GDM1 (cell line): ENCODE measurements at regions not wholly inside any gene's neighbourhood (a gene's known extent, or its start where the extent isn't known, plus 50 kb on each side); places are given as distances from the start of the nearest gene placed in this dataset.
"Not testable (repeated sequence)": the region's sequence is repeated elsewhere in the genome, so short reads cannot be mapped to it uniquely, and the experiment has no call there.

Experiments
- DNase-seq: peaks from one replicate; lab custom pipeline; 2025; lab: John Stamatoyannopoulos, UW

DNA sequence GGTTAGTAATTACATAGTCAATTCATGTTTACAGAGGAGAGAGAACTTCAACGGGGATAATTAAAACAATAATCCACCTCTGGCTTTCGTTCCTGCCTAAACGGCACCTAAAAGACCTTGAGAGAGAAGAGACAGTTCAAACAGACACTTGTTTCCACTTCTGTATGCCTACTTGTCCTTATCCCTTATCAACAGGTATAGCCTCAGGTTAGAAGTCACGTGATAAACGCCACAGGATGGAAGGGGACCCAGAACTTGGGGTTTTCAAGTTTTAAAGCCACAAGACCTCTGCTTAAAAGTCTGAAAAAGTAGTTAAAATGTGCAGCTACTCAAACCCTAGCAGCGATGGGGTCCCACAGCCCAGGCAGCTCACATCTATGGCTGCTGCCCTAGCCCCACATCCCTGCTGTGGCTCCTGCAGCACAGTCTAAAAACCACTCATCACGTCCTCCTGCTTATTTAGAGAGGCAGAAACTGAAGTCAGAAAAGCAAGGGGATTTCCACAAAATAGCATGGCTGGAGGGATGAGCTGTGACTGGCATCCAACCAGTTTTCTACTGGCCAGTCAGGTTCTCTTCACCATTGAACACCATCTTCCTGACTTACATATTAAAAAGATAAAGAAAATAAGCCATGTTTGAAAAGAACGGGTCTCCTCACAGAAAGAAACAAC is 51.2 kb upstream of the SEC16B start:
- DNase-seq, result no peak

DNA sequence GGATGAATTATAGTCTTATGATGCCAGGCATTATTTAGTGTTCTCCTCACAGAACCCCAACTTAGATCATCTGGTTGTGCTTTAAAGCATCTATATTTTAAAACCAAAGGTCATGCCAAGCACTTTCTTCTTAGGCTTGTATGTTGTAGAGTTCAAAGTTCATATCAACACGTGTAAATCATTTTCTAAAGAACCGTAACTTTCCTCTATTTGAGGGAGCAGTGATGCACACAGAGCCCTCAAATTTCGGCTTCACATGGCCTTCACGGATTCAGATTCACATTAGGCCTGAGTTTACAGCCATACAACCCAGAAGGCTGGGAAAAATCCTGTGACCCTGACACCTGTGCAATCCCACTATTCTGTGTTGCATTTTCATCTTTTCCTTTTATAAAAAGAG is 52.1 kb upstream of the SEC16B start:
- DNase-seq, result no peak

DNA sequence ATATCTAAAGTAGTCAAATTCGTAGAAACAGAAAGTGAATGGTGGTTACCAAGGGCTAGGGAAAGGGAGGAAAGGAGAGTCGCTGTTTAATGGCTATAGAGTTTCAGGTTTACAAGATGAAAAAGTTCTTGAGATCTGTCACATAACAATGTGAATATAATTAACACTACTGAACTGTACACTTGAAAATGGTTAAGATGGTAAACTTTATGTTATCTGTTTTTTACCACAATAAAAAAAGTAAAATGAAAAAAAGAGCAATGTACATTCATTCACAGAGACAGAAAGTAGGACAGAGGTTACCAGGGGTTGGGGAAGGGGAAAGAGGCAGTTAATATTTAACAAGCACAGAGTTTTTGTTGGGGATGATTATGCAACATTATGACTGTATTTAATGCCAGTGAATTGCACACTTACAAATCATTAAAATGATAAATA is 53.3 kb upstream of the SEC16B start:
- no peak for DNase-seq

DNA sequence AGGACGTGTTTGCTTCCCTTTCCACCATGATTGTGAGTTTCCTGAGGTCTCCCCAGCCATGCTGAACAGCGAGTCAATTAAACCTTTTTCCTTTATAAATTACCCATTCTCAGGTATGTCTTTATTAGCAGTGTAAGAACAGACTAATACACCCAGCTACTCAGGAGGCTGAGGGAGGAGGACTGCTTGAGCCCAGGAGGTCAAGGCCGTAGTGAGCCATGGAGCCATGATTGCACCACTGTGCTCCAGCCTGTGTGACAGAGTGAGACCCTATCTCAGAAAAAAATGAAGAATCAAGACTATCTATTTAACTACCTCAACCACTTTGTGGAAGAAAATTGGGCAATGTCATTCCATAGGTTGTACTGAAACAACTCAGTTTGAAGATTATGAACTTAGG is 54.6 kb upstream of the SEC16B start:
- DNase-seq, result no peak

DNA sequence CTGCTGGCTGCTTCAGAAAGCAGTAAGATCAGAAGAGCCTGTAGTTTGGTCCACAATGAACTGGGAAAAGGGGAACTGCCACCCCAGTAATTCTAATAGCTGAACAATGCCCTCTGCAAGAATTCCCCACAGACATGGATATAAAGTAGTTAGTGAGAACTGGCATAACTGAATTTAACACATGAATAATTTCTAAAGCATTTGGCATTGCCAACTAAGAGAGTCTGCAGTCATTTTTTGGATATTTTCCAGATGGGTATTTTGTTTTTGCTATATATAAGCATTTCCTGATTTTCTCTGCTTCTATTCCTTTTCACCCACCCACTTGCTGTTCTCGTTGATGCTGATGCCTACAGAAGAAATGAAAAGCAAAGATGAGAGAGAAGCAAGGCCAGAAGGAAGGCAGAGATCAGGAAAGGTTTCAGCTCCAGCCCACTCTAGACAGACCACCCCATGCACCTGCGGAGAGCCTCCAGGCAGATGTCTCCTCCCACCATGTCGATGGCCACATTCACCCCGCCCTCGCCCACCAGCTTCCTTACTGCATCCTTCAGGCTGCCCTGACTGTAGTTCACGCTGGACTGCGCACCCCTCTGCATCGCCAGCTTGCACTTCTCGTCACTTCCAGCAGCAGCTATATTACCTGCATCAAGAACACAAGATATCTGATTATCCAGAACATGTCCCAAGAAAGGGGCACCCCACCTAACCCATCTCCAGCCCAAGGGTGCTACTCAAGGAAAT is 55.9 kb upstream of the SEC16B start:
- DNase-seq, result no peak

DNA sequence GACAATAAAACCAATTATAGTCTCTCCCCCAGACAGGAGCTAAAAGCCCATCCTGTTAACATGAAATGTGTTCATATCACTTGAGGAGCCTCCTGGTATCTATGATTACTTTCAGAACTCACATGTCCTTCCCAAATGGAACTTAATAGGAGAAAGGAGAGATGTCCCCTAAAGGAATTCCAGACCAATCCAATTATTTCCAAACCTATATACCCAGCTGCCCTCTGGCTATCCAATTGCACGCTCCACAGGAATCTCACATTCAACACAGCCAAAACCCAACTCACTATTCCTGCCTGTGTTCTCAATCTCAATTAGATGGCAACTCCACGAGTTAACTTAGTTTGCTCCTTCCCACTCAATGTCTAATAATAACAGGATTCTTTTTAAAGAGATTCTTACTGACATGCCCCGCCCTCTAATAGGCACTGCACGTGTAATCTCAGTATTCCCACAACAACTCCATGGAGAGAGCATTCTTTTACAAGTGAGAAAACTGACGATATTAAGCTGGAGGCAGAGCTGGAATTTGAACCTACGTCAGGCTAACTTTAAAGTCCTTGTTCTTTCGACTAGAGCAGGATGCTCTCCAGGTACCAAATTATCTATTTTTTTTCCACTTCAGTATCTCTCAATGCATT is 59.1 kb upstream of the SEC16B start:
- DNase-seq, result no peak

DNA sequence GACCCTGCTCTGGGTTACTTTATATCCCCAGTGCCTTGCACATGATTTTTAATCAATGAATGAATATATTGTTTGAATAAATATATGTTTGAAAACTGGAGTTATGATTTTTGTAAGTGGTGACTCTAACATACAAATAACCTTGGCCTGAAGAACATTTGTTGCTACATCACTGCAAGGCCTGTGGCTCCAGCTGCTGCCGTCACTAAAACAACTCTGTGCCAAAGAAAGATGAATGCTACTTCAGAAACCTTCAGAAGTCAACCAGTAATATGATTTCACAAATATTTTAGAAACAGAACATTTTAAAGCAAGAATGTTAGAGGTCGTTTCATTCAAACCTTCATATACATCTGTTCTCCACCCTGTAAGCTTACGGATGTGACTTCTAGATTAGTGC is 60.6 kb upstream of the SEC16B start:
- DNase-seq, result no peak

DNA sequence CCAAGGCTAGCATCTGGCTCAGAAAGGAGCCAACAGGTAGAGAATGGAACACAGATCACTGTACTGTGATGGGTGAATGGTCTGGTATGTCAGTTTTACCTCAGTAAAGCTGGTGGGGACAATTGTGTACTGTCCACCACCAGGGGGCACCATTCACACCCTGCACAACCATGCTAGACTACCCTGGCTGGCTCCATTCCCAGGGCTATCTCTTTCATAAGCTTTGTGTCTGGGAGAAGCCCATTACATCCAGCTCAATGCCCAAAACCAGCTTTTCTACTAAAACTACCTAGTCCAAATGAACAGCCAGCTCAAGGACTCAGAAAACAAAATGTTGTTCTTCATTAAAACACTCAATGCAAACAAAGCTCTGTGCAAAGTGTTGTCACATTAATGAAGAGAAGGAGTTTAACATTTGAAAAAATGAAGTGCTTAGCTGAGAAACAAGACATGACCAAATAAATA is 62.0 kb upstream of the RASAL2 start:
- peak; percentile 52 for DNase-seq

DNA sequence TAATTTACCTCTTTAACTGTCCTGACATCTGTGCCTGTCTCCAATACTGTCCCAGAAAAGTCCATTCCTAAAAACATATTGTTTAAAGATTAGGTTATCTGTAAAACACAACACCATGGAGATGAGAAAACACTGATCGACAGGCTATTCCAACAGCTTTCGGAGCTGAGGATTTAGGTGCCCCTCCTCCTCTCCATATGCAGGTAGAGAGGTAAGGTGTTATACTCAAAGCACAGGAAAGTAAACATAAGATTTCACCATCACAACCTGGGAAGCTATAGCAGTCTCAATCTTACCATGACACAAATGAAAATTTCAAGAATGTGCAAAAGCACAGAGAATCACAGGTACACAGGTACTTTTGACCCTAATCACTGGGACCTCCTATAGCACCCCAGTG is 60.9 kb upstream of the RASAL2 start:
- DNase-seq, result no peak

DNA sequence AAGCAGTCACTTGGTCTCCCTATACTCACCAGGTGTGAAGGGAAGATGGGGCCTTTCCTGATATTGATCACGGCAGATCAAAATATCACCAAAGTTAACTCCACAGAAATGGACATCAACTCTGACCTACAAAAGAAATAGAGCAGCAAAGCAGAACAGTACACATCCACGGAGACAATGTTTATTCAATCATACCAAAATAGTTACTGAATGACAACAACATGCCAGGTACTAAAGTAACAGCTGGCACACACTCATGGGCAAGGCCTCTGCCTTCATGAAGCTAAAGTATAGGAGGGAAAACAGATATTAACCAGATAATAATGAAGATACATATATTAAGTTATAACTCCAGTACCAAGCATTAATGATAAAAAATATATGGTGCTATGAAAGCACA is 59.2 kb upstream of the RASAL2 start:
- no peak for DNase-seq

DNA sequence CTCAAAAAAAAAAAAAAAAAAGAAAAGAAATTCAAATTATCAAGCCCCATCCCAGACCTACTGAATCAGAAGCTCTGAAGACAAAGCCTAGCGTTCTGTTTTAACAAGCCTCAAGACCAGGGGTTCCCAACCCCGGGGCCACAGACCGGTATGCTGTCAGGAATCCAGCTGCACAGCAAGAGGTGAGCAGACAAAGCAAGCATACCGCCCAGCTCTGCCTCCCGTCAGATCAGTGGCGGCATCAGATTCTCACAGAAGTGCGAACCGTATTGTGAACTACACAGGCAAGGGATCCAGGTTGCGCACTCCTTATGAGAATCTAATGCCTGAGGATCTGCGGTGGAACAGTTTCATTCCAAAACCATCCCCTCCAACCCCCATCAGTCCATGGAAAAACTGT is 57.8 kb upstream of the RASAL2 start:
- no peak for DNase-seq

DNA sequence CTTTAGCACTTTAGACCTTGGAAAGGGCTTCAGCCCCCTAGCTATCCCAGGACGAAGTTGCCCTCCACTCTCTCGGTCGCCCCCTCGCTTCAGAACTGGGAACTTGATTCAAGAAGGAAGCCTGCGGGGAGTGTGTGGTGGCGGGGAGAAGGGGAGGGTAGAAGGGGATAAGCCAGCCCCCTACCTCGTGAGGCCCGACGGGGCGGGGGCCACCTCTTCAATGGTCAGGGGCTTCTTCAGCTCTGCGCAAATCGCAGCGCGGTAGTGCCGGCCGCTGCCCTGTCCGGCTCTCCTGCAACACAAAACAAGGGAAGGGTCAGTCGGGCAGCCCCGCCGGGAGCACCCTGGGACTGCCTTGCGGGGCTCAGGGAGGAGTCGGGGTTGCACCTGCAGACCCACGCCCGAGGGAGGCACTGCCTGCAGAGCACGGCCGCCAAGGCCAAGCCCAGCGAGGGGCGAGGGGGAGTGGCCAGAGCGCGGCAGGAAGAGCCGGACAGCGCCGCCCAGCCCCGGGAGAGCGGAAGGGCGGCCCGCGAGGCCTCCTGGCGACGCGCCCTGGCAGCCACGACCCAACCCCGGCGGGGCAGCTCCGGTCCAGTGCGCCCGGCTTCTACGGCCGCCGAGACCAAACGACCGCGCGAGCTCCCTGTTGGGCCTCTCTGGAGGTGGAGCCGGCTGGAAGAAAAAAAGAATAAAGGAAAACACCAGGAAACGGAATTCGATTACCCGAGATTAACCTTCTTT is 56.2 kb upstream of the RASAL2 start:
- DNase-seq, result no peak

DNA sequence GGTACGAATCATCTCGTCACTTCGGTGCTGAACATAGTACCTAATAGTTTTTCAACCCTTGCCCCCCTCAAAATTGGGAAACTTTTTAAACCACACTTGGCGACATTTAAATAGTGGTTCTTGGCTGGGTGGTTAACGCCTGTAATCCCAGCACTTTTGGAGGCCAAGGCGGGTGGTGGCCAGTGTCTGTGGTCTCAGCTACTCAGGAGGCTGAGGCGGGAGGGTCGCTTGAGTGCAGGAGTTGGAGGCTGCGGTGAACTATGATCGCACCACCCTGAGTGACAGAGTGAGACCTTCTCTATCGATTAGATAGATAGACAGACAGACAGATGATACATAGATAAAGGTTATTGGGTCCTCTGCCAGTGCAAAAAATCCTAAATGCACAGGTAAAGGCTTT is 55.5 kb upstream of the RASAL2 start:
- DNase-seq, result no peak

DNA sequence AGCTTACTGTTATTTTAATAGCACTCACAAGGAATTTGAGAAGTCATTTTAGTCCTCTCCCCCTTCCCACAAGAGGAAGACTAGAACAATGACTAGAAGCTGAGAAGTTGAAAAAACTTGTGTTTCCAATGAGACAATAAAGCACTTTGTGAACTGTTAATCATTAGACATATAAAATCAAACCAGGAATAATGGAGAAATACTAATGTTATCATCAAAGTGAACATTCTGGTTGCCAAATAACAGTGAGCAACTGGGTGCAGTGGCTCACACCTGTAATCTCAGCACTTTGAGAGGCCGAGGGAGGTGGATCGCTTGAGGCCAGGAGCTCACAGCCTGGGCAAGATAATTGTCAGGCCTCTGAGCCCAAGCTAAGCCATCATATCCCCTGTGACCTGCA is 54.0 kb upstream of the RASAL2 start:
- DNase-seq, result no peak

DNA sequence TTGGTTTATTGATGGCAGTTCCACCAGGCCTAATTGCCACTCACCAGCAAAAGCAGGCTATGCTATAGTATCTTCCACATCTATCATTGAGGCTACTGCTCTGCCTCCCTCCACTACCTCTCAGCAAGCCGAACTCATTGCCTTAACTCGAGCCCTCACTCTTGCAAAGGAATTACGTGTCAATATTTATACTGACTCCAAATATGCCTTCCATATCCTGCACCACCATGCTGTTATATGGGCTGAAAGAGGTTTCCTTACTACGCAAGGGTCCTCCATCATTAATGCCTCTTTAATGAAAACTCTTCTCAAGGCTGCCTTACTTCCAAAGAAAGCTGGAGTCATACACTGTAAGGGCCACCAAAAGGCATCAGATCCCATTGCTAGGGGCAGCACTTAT is 50.0 kb upstream of the RASAL2 start:
- not testable (repeated sequence) for DNase-seq
